ENCODE measurements at regions not wholly inside any gene's neighbourhood (a gene's known extent, or its start where the extent isn't known, plus 50 kb on each side); places are given as distances from the start of the nearest gene placed in this dataset.

- Mint-ChIP-seq H3K4me1 (no peaks in the 10 kb centered on the region), H3K27me3 (no peaks in the 10 kb centered on the region), H3K27ac (ENCODE audit: low read depth) (no peak overlapping the region), H3K36me3 (ENCODE audit: insufficient read depth) (no peaks in the 10 kb centered on the region), H3K9me3 (peaks cover 12% of the 10 kb centered on the region), H3K4me3 (no peak overlapping the region)
- no peak for DNase-seq (ENCODE audit: low spot score in 2 of 2)
- ATAC-seq (replicated peaks; ENCODE audit: extremely low read depth, poor library complexity, severe bottlenecking) = no peak
Measured at GRCh38 chr1:104358621-104359020, 608.9 kb downstream of the AMY1C start.

- ATAC-seq (replicated peaks; ENCODE audit: extremely low read depth, poor library complexity, severe bottlenecking) (no peak), DNase-seq (ENCODE audit: low spot score in 2 of 2) (no peak)
- Mint-ChIP-seq H3K9me3 (peaks cover 22% of the 10 kb centered on the region), H3K27ac (ENCODE audit: low read depth) (no peak overlapping the region), H3K36me3 (ENCODE audit: insufficient read depth) (no peaks in the 10 kb centered on the region), H3K4me1 (no peaks in the 10 kb centered on the region), H3K27me3 (no peaks in the 10 kb centered on the region), H3K4me3 (no peak overlapping the region)
Measured at GRCh38 chr1:104378414-104378813, 628.7 kb downstream of the AMY1C start.

GRCh38 chr1:104380003-104380402 is 630.3 kb downstream of the AMY1C start:
- Mint-ChIP-seq H3K27me3 (no peaks in the 10 kb centered on the region), H3K27ac (ENCODE audit: low read depth) (no peak overlapping the region), H3K36me3 (ENCODE audit: insufficient read depth) (no peaks in the 10 kb centered on the region), H3K4me3 (no peak overlapping the region), H3K9me3 (peaks cover 20% of the 10 kb centered on the region), H3K4me1 (no peaks in the 10 kb centered on the region)
- DNase-seq (ENCODE audit: low spot score in 2 of 2) = no peak
- no peak for ATAC-seq (replicated peaks; ENCODE audit: extremely low read depth, poor library complexity, severe bottlenecking)

- Mint-ChIP-seq H3K9me3 (peaks cover 9% of the 10 kb centered on the region), H3K27me3 (no peaks in the 10 kb centered on the region), H3K4me1 (no peaks in the 10 kb centered on the region), H3K36me3 (ENCODE audit: insufficient read depth) (no peaks in the 10 kb centered on the region), H3K4me3 (no peak overlapping the region), H3K27ac (ENCODE audit: low read depth) (no peak overlapping the region)
- no peak for DNase-seq (ENCODE audit: low spot score in 2 of 2)
- no peak for ATAC-seq (replicated peaks; ENCODE audit: extremely low read depth, poor library complexity, severe bottlenecking)
Measured at GRCh38 chr1:104387716-104388508, 638.2 kb downstream of the AMY1C start.

GRCh38 chr1:104392552-104392951 is 642.9 kb downstream of the AMY1C start:
- no peaks in the 10 kb centered on the region for H3K4me1 Mint-ChIP-seq
- H3K4me3 Mint-ChIP-seq = no peak overlapping the region
- H3K27me3 Mint-ChIP-seq = no peaks in the 10 kb centered on the region
- peaks cover 25% of the 10 kb centered on the region for H3K9me3 Mint-ChIP-seq
- DNase-seq (ENCODE audit: low spot score in 2 of 2) (no peak), ATAC-seq (replicated peaks; ENCODE audit: extremely low read depth, poor library complexity, severe bottlenecking) (no peak)
- H3K27ac Mint-ChIP-seq (ENCODE audit: low read depth) = no peak overlapping the region
- no peaks in the 10 kb centered on the region for H3K36me3 Mint-ChIP-seq (ENCODE audit: insufficient read depth)

GRCh38 chr1:104402178-104402577 is 652.5 kb downstream of the AMY1C start:
- Mint-ChIP-seq H3K4me1 (no peaks in the 10 kb centered on the region), H3K27ac (ENCODE audit: low read depth) (no peak overlapping the region), H3K9me3 (peaks cover 7% of the 10 kb centered on the region), H3K27me3 (no peaks in the 10 kb centered on the region), H3K36me3 (ENCODE audit: insufficient read depth) (no peaks in the 10 kb centered on the region), H3K4me3 (no peak overlapping the region)
- DNase-seq (ENCODE audit: low spot score in 2 of 2) = no peak
- ATAC-seq (replicated peaks; ENCODE audit: extremely low read depth, poor library complexity, severe bottlenecking) = no peak

GRCh38 chr1:104403883-104404282 is 654.2 kb downstream of the AMY1C start:
- Mint-ChIP-seq H3K36me3 (ENCODE audit: insufficient read depth) (no peaks in the 10 kb centered on the region), H3K27me3 (no peaks in the 10 kb centered on the region), H3K4me1 (no peaks in the 10 kb centered on the region), H3K9me3 (peaks cover 7% of the 10 kb centered on the region), H3K27ac (ENCODE audit: low read depth) (no peak overlapping the region), H3K4me3 (no peak overlapping the region)
- DNase-seq (ENCODE audit: low spot score in 2 of 2) = no peak
- ATAC-seq (replicated peaks; ENCODE audit: extremely low read depth, poor library complexity, severe bottlenecking) = no peak

- Mint-ChIP-seq H3K9me3 (peaks cover 12% of the 10 kb centered on the region), H3K4me3 (no peak overlapping the region), H3K27me3 (no peaks in the 10 kb centered on the region), H3K4me1 (no peaks in the 10 kb centered on the region), H3K27ac (ENCODE audit: low read depth) (no peak overlapping the region), H3K36me3 (ENCODE audit: insufficient read depth) (no peaks in the 10 kb centered on the region)
- DNase-seq (ENCODE audit: low spot score in 2 of 2) (no peak), ATAC-seq (replicated peaks; ENCODE audit: extremely low read depth, poor library complexity, severe bottlenecking) (no peak)
Measured at GRCh38 chr1:104406728-104407127, 657.0 kb downstream of the AMY1C start.

GRCh38 chr1:104408268-104408667 is 658.6 kb downstream of the AMY1C start:
- Mint-ChIP-seq H3K9me3 (peaks cover 11% of the 10 kb centered on the region), H3K36me3 (ENCODE audit: insufficient read depth) (no peaks in the 10 kb centered on the region), H3K4me1 (no peaks in the 10 kb centered on the region), H3K27me3 (no peaks in the 10 kb centered on the region), H3K4me3 (no peak overlapping the region), H3K27ac (ENCODE audit: low read depth) (no peak overlapping the region)
- ATAC-seq (replicated peaks; ENCODE audit: extremely low read depth, poor library complexity, severe bottlenecking) (no peak), DNase-seq (ENCODE audit: low spot score in 2 of 2) (no peak)

GRCh38 chr1:104435255-104435654 is 685.6 kb downstream of the AMY1C start:
- no peaks in the 10 kb centered on the region for H3K4me1 Mint-ChIP-seq
- H3K27me3 Mint-ChIP-seq = no peaks in the 10 kb centered on the region
- no peak for ATAC-seq (replicated peaks; ENCODE audit: extremely low read depth, poor library complexity, severe bottlenecking)
- H3K4me3 Mint-ChIP-seq = no peak overlapping the region
- H3K9me3 Mint-ChIP-seq = peaks cover 22% of the 10 kb centered on the region
- H3K27ac Mint-ChIP-seq (ENCODE audit: low read depth) = no peak overlapping the region
- no peak for DNase-seq (ENCODE audit: low spot score in 2 of 2)
- H3K36me3 Mint-ChIP-seq (ENCODE audit: insufficient read depth) = no peaks in the 10 kb centered on the region

- ATAC-seq (replicated peaks; ENCODE audit: extremely low read depth, poor library complexity, severe bottlenecking) = no peak
- no peak overlapping the region for H3K4me3 Mint-ChIP-seq
- H3K9me3 Mint-ChIP-seq = peaks cover 24% of the 10 kb centered on the region
- H3K27me3 Mint-ChIP-seq = no peaks in the 10 kb centered on the region
- H3K27ac Mint-ChIP-seq (ENCODE audit: low read depth) = no peak overlapping the region
- no peak for DNase-seq (ENCODE audit: low spot score in 2 of 2)
- H3K36me3 Mint-ChIP-seq (ENCODE audit: insufficient read depth) = no peaks in the 10 kb centered on the region
- no peaks in the 10 kb centered on the region for H3K4me1 Mint-ChIP-seq
Measured at GRCh38 chr1:104440011-104440410, 690.3 kb downstream of the AMY1C start.

- Mint-ChIP-seq H3K4me3 (no peak overlapping the region), H3K36me3 (ENCODE audit: insufficient read depth) (peaks cover 4% of the 10 kb centered on the region), H3K4me1 (no peaks in the 10 kb centered on the region), H3K9me3 (peaks cover 35% of the 10 kb centered on the region), H3K27ac (ENCODE audit: low read depth) (no peak overlapping the region), H3K27me3 (no peaks in the 10 kb centered on the region)
- ATAC-seq (replicated peaks; ENCODE audit: extremely low read depth, poor library complexity, severe bottlenecking) = no peak
- DNase-seq (ENCODE audit: low spot score in 2 of 2) = no peak
Measured at GRCh38 chr1:104456724-104457123, 707.0 kb downstream of the AMY1C start.

GRCh38 chr1:104459886-104460285 is 710.2 kb downstream of the AMY1C start:
- H3K9me3 Mint-ChIP-seq = peaks cover 23% of the 10 kb centered on the region
- H3K4me3 Mint-ChIP-seq = no peak overlapping the region
- H3K36me3 Mint-ChIP-seq (ENCODE audit: insufficient read depth) = no peaks in the 10 kb centered on the region
- H3K27ac Mint-ChIP-seq (ENCODE audit: low read depth) = no peak overlapping the region
- no peak for ATAC-seq (replicated peaks; ENCODE audit: extremely low read depth, poor library complexity, severe bottlenecking)
- no peaks in the 10 kb centered on the region for H3K27me3 Mint-ChIP-seq
- DNase-seq (ENCODE audit: low spot score in 2 of 2) = no peak
- H3K4me1 Mint-ChIP-seq = no peaks in the 10 kb centered on the region

Measured in central memory CD8-positive, alpha-beta T cell (primary cell).